ENCODE measurements at regions not wholly inside any gene's neighbourhood (a gene's known extent, or its start where the extent isn't known, plus 50 kb on each side); places are given as distances from the start of the nearest gene placed in this dataset.

GRCh38 chr13:103835052-103835451, 768.8 kb upstream of the SLC10A2 start:
- WGBS, 2 donors: 93 to 94% methylated on average over 3 of the region's 3 CpGs
- no peak overlapping the region for H3K27ac ChIP-seq (ENCODE audit: low read depth in 1 of 2, low read length in 2 of 2)
- no peak for ATAC-seq (ENCODE audit: low FRiP score)
- no peak overlapping the region for H3K4me3 ChIP-seq (ENCODE audit: low read length in 2 of 2)
- H3K27me3 ChIP-seq (ENCODE audit: control insufficient read depth in 1 of 2, insufficient read depth in 2 of 2, low read length in 1 of 2): no peaks in the 10 kb centered on the region
- intact Hi-C loops (cut with DNase I): no loop called here
- peaks cover 6% of the 10 kb centered on the region for H3K9me3 ChIP-seq (ENCODE audit: control insufficient read depth, low read length)
- no peak for DNase-seq
- H3K36me3 ChIP-seq (ENCODE audit: control insufficient read depth in 1 of 2, insufficient read depth in 2 of 2, low read length in 1 of 2): no peaks in the 10 kb centered on the region
- no peaks in the 10 kb centered on the region for H3K4me1 ChIP-seq (ENCODE audit: control insufficient read depth in 1 of 2, insufficient read depth in 2 of 2, low read length in 2 of 2)

DNA sequence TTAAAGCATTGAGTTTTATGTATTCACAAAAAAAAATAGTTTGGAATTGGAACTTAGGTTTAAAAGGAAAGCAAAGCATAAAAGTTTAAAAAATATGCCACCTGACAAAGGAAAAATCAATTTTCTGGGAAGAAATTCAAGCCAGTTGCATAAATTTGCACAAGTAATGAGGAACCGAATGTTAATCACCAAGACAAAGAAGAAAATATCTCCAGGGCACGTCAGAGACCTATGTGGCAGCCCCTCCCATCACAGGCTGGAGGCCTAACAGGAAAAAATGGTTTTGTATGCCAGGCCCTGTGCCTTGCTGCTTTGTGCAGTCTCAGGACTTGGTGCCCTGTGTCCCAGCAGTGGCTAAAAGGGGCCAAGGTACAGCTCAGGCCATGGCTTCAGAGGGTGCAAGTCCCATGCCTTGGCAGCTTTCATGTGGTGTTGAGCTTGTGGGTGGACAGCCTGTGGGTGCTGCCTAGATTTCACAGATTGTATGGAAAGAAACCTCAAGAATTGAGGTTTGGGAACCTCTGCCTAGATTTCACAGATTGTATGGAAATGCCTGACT, 767.2 kb upstream of the SLC10A2 start:
- ATAC-seq (ENCODE audit: low FRiP score): no peak
- 54 to 62% methylated on average over 2 of the region's 2 CpGs for WGBS, 2 donors

DNA sequence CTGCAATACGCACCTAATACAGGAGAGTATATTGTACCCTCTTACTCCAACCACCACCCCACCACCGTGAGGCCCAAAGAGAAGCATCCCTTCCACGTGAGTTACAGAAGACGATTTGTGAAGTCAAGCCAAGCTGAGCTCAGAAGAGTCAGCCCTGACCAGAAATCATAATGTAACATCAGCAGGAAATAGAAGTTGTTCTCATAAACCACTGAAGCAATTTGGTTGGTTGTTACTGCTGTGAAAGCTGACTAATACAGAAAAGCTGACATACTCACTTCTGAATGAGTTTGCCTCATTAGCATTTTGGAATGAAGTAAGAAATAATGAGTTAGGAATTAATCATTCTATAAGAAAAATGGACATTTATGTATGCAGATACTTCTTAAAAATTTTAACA, 749.4 kb upstream of the SLC10A2 start:
- intact Hi-C loops (cut with DNase I): no loop called here
- Histone ChIP-seq H3K36me3 (ENCODE audit: control insufficient read depth in 1 of 2, insufficient read depth in 2 of 2, low read length in 1 of 2) (no peaks in the 10 kb centered on the region), H3K4me1 (ENCODE audit: control insufficient read depth in 1 of 2, insufficient read depth in 2 of 2, low read length in 2 of 2) (no peaks in the 10 kb centered on the region), H3K9me3 (ENCODE audit: control insufficient read depth, low read length) (no peaks in the 10 kb centered on the region), H3K4me3 (ENCODE audit: low read length in 2 of 2) (no peak overlapping the region), H3K27ac (ENCODE audit: low read depth in 1 of 2, low read length in 2 of 2) (no peak overlapping the region), H3K27me3 (ENCODE audit: control insufficient read depth in 1 of 2, insufficient read depth in 2 of 2, low read length in 1 of 2) (no peaks in the 10 kb centered on the region)
- no peak for ATAC-seq (ENCODE audit: low FRiP score)
- WGBS, 2 donors: 91 to 92% methylated on average over 4 of the region's 4 CpGs
- no peak for DNase-seq

More for the DNA sequence above, 767.2 kb upstream of the SLC10A2 start:
- H3K4me1 ChIP-seq (ENCODE audit: control insufficient read depth in 1 of 2, insufficient read depth in 2 of 2, low read length in 2 of 2): no peaks in the 10 kb centered on the region
- H3K36me3 ChIP-seq (ENCODE audit: control insufficient read depth in 1 of 2, insufficient read depth in 2 of 2, low read length in 1 of 2): no peaks in the 10 kb centered on the region
- DNase-seq: no peak
- intact Hi-C loops (cut with DNase I): no loop called here
- H3K4me3 ChIP-seq (ENCODE audit: low read length in 2 of 2): no peak overlapping the region
- peaks cover 6% of the 10 kb centered on the region for H3K9me3 ChIP-seq (ENCODE audit: control insufficient read depth, low read length)
- no peak overlapping the region for H3K27ac ChIP-seq (ENCODE audit: low read depth in 1 of 2, low read length in 2 of 2)
- no peaks in the 10 kb centered on the region for H3K27me3 ChIP-seq (ENCODE audit: control insufficient read depth in 1 of 2, insufficient read depth in 2 of 2, low read length in 1 of 2)

DNA sequence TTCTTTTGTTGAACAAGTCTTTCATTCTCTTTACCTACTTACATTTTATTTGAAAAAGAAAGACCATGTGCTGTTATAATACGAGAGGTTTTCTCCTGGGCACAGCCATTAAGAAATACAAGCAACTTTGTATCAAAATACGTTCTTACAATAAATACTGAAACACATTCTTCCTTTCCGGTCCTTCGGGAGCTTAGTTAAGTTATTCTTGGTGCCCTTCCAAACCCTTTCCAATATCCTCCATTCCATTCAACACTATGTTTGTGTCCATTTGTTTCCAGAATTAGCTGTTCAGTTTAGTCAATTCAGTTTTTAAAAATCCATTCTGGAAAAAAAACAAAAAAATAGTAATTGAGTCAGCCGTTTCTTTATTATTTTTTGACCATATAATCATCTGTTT, 746.8 kb upstream of the SLC10A2 start:
- Histone ChIP-seq H3K36me3 (ENCODE audit: control insufficient read depth in 1 of 2, insufficient read depth in 2 of 2, low read length in 1 of 2) (no peaks in the 10 kb centered on the region), H3K4me1 (ENCODE audit: control insufficient read depth in 1 of 2, insufficient read depth in 2 of 2, low read length in 2 of 2) (no peaks in the 10 kb centered on the region), H3K4me3 (ENCODE audit: low read length in 2 of 2) (no peak overlapping the region), H3K9me3 (ENCODE audit: control insufficient read depth, low read length) (no peaks in the 10 kb centered on the region), H3K27me3 (ENCODE audit: control insufficient read depth in 1 of 2, insufficient read depth in 2 of 2, low read length in 1 of 2) (no peaks in the 10 kb centered on the region), H3K27ac (ENCODE audit: low read depth in 1 of 2, low read length in 2 of 2) (no peak overlapping the region)
- 6 to 8% methylated on average over 5 of the region's 5 CpGs for WGBS, 2 donors
- intact Hi-C loops (cut with DNase I): no loop called here
- ATAC-seq (ENCODE audit: low FRiP score): no peak
- DNase-seq: no peak

DNA sequence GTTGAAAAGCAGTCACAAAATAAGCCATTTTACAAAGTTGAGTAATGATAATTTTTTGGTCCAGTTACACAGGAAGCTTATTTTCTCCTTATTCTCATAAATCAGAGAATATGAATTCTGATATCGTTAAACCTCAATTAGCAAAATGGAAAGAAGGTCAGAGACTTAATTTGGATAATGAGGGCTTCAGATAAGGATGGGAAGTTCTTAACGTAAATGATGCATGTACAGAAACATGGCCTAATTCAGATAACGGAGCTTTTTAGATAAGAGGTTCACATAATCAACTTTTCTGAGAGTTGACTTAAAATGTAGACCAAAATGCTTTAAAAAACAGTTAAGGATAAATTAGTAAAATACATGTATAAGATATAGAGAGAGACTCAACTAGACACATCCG, 746.3 kb upstream of the SLC10A2 start:
- no peak for ATAC-seq (ENCODE audit: low FRiP score)
- no peaks in the 10 kb centered on the region for H3K27me3 ChIP-seq (ENCODE audit: control insufficient read depth in 1 of 2, insufficient read depth in 2 of 2, low read length in 1 of 2)
- no peaks in the 10 kb centered on the region for H3K36me3 ChIP-seq (ENCODE audit: control insufficient read depth in 1 of 2, insufficient read depth in 2 of 2, low read length in 1 of 2)
- H3K4me3 ChIP-seq (ENCODE audit: low read length in 2 of 2): no peak overlapping the region
- no peaks in the 10 kb centered on the region for H3K9me3 ChIP-seq (ENCODE audit: control insufficient read depth, low read length)
- H3K27ac ChIP-seq (ENCODE audit: low read depth in 1 of 2, low read length in 2 of 2): no peak overlapping the region
- intact Hi-C loops (cut with DNase I): no loop called here
- WGBS, 2 donors: 43 to 45% methylated on average over 4 of the region's 4 CpGs
- no peaks in the 10 kb centered on the region for H3K4me1 ChIP-seq (ENCODE audit: control insufficient read depth in 1 of 2, insufficient read depth in 2 of 2, low read length in 2 of 2)
- no peak for DNase-seq

GRCh38 chr13:103810026-103810425, 743.8 kb upstream of the SLC10A2 start:
- Histone ChIP-seq H3K4me1 (ENCODE audit: control insufficient read depth in 1 of 2, insufficient read depth in 2 of 2, low read length in 2 of 2) (no peaks in the 10 kb centered on the region), H3K36me3 (ENCODE audit: control insufficient read depth in 1 of 2, insufficient read depth in 2 of 2, low read length in 1 of 2) (no peaks in the 10 kb centered on the region), H3K27me3 (ENCODE audit: control insufficient read depth in 1 of 2, insufficient read depth in 2 of 2, low read length in 1 of 2) (no peaks in the 10 kb centered on the region), H3K4me3 (ENCODE audit: low read length in 2 of 2) (no peak overlapping the region), H3K9me3 (ENCODE audit: control insufficient read depth, low read length) (no peaks in the 10 kb centered on the region), H3K27ac (ENCODE audit: low read depth in 1 of 2, low read length in 2 of 2) (no peak overlapping the region)
- DNase-seq (no peak), ATAC-seq (ENCODE audit: low FRiP score) (no peak)
- WGBS, 2 donors: 92 to 93% methylated on average over 3 of the region's 3 CpGs
- intact Hi-C loops (cut with DNase I): no loop called here

GRCh38 chr13:103805771-103806170, 739.6 kb upstream of the SLC10A2 start:
- intact Hi-C loops (cut with DNase I): no loop called here
- no peaks in the 10 kb centered on the region for H3K9me3 ChIP-seq (ENCODE audit: control insufficient read depth, low read length)
- H3K4me1 ChIP-seq (ENCODE audit: control insufficient read depth in 1 of 2, insufficient read depth in 2 of 2, low read length in 2 of 2): no peaks in the 10 kb centered on the region
- no peak overlapping the region for H3K4me3 ChIP-seq (ENCODE audit: low read length in 2 of 2)
- DNase-seq (no peak), ATAC-seq (ENCODE audit: low FRiP score) (no peak)
- H3K27ac ChIP-seq (ENCODE audit: low read depth in 1 of 2, low read length in 2 of 2): no peak overlapping the region
- H3K27me3 ChIP-seq (ENCODE audit: control insufficient read depth in 1 of 2, insufficient read depth in 2 of 2, low read length in 1 of 2): no peaks in the 10 kb centered on the region
- WGBS, 2 donors: 39 to 48% methylated on average over 4 of the region's 4 CpGs
- no peaks in the 10 kb centered on the region for H3K36me3 ChIP-seq (ENCODE audit: control insufficient read depth in 1 of 2, insufficient read depth in 2 of 2, low read length in 1 of 2)

- Histone ChIP-seq H3K9me3 (ENCODE audit: control insufficient read depth, low read length) (no peaks in the 10 kb centered on the region), H3K27me3 (ENCODE audit: control insufficient read depth in 1 of 2, insufficient read depth in 2 of 2, low read length in 1 of 2) (no peaks in the 10 kb centered on the region), H3K4me3 (ENCODE audit: low read length in 2 of 2) (no peak overlapping the region), H3K27ac (ENCODE audit: low read depth in 1 of 2, low read length in 2 of 2) (no peak overlapping the region), H3K4me1 (ENCODE audit: control insufficient read depth in 1 of 2, insufficient read depth in 2 of 2, low read length in 2 of 2) (no peaks in the 10 kb centered on the region), H3K36me3 (ENCODE audit: control insufficient read depth in 1 of 2, insufficient read depth in 2 of 2, low read length in 1 of 2) (no peaks in the 10 kb centered on the region)
- ATAC-seq (ENCODE audit: low FRiP score) (no peak), DNase-seq (no peak)
- intact Hi-C loops (cut with DNase I): no loop called here
- WGBS, 2 donors: 22 to 30% methylated on average over 2 of the region's 2 CpGs
Observed at GRCh38 chr13:103803349-103803748, 737.1 kb upstream of the SLC10A2 start.

DNA sequence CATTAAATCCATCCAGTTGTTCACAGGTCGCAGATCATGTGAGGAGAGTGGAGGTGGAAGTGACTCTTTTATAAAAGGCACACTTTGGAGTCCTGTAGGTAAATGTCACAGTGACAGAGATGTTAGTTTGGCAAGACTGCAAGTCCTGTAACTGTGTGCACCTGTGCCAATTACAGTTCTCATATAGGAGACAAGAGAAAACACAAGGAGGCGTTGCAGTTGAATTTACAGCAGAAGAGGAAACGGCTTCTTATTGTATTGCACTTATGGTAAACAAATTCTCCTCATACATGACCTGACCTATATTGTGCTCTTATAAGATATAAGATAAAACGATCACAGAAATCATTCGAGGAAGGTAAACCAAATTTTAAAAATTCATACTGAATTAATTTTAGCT, 732.8 kb upstream of the SLC10A2 start:
- Histone ChIP-seq H3K4me3 (ENCODE audit: low read length in 2 of 2) (no peak overlapping the region), H3K27ac (ENCODE audit: low read depth in 1 of 2, low read length in 2 of 2) (no peak overlapping the region), H3K9me3 (ENCODE audit: control insufficient read depth, low read length) (no peaks in the 10 kb centered on the region), H3K4me1 (ENCODE audit: control insufficient read depth in 1 of 2, insufficient read depth in 2 of 2, low read length in 2 of 2) (no peaks in the 10 kb centered on the region), H3K36me3 (ENCODE audit: control insufficient read depth in 1 of 2, insufficient read depth in 2 of 2, low read length in 1 of 2) (no peaks in the 10 kb centered on the region), H3K27me3 (ENCODE audit: control insufficient read depth in 1 of 2, insufficient read depth in 2 of 2, low read length in 1 of 2) (no peaks in the 10 kb centered on the region)
- 81 to 83% methylated on average over 5 of the region's 5 CpGs for WGBS, 2 donors
- intact Hi-C loops (cut with DNase I): no loop called here
- ATAC-seq (ENCODE audit: low FRiP score) (no peak), DNase-seq (no peak)

Data from aorta (tissue), 5 donors.